Fibroblast of villous mesenchyme (primary cell): ENCODE measurements at regions not wholly inside any gene's neighbourhood (a gene's known extent, or its start where the extent isn't known, plus 50 kb on each side); places are given as distances from the start of the nearest gene placed in this dataset.

Experiments used
- DNase-seq: peaks from one replicate; pipeline ENCODE4 v3.0.0-alpha.2; 2010; ENCODE audit warnings: low read depth
- H3K4me3 ChIP-seq: 2 replicates; pipeline ENCODE4 v1.5.1; 2011; ENCODE audit warnings: low read depth, mild to moderate bottlenecking, low read length
- CTCF ChIP-seq: IDR thresholded peaks from 2 replicates; pipeline ENCODE4 v1.5.1; 2012; ENCODE audit warnings: low read depth, mild to moderate bottlenecking, low read length; ENCODE audit not compliant: insufficient read depth

- no peak for TF ChIP-seq CTCF
- no peak overlapping the region for H3K4me3 ChIP-seq
- peak; percentile 87 for DNase-seq
Observed at GRCh38 chr6:134551245-134551960, 233.5 kb upstream of the SGK1 start.

DNA sequence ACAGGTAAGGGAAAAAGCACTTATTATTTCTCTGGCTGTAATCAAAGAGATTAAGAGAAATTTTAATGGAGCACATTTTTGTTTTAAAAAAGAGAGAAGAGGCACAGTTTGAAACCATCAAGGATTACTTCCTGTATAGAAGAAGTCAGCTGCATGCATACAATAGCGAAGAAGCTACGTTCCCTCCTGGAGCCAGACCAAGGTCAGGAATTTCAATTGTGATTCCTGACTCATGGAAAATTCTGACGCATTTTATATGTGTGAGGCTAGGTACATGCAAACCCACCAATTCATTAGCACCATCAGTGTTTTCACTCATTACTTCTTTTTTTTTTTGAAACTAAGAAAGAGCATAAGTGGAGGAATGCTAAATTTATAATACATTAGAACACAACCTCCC is 232.7 kb upstream of the SGK1 start:
- TF ChIP-seq CTCF = no peak
- H3K4me3 ChIP-seq = no peak overlapping the region
- DNase-seq = peak; percentile 51

DNA sequence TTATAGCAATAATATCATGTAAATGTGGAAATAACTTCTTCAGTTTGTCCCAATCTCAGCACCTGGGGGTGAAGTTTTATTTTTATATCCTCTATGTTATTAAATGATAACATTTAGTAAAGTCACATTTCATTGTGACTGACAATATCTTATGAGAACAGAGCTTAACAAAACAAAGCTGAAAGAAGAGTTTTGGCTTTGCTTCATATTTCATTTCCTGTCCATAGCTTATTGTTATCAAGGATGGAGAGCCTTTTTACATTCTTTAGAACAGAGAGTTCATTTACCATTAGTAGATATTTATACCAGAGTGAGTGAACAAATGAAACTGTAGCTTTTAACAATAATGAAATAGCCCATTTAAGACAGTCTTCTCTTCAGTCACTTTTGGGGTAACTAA is 231.9 kb upstream of the SGK1 start:
- no peak for DNase-seq
- no peak overlapping the region for H3K4me3 ChIP-seq
- TF ChIP-seq CTCF = no peak

- TF ChIP-seq CTCF = no peak
- DNase-seq = peak; percentile 77
- no peak overlapping the region for H3K4me3 ChIP-seq
Observed at GRCh38 chr6:134546962-134547645, 229.2 kb upstream of the SGK1 start.

GRCh38 chr6:134544737-134545136 is 226.8 kb upstream of the SGK1 start:
- DNase-seq = peak; percentile 28
- TF ChIP-seq CTCF = no peak
- H3K4me3 ChIP-seq = no peak overlapping the region

DNA sequence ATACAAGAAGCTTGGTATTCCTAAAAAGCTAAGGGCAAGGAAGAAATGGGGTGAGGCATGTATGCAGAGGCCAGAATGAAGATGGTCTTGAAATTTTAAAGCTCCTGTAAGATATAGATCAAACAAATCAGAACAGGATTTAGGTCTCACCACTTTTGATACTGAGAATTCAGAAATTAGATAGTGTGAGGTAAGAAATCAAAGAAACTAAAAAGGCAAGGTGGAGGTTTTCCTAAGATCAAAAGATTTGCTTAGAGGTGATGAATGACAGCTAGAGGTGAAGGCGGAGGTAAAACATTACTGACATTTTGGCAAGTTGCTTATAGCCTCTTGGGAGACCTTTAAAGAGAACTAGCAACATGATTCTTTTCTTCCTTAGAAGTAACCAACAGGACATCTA is 225.2 kb upstream of the SGK1 start:
- TF ChIP-seq CTCF = no peak
- no peak for DNase-seq
- no peak overlapping the region for H3K4me3 ChIP-seq
